ENCODE measurements at regions not wholly inside any gene's neighbourhood (a gene's known extent, or its start where the extent isn't known, plus 50 kb on each side); places are given as distances from the start of the nearest gene placed in this dataset.
A peak's percentile ranks its signal among the peaks of the same experiment; 100 is the strongest.

GRCh38 chr10:128568990-128569945 is 443.0 kb upstream of the MKI67 start:
- peak overlapping the region; percentile 95 for H3K27ac Mint-ChIP-seq (ENCODE audit: unreplicated experiment)
- no peak for TF ChIP-seq CTCF (IDR thresholded peaks at IDR 0.05; ENCODE audit: partially characterized antibody, unreplicated experiment)
- peaks cover 16% of the 10 kb centered on the region for H3K9me3 Mint-ChIP-seq (ENCODE audit: unreplicated experiment)
- H3K36me3 Mint-ChIP-seq (ENCODE audit: unreplicated experiment), result no peaks in the 10 kb centered on the region
- DNase-seq, result peak; percentile 76
- H3K4me3 Mint-ChIP-seq (ENCODE audit: unreplicated experiment), result peak overlapping the region; percentile 77
- H3K27me3 Mint-ChIP-seq (ENCODE audit: unreplicated experiment), result peaks cover 9% of the 10 kb centered on the region
- H3K4me1 Mint-ChIP-seq (ENCODE audit: low read depth, unreplicated experiment), result peaks cover 57% of the 10 kb centered on the region

- Mint-ChIP-seq H3K4me3 (ENCODE audit: unreplicated experiment) (no peak overlapping the region), H3K36me3 (ENCODE audit: unreplicated experiment) (no peaks in the 10 kb centered on the region), H3K27me3 (ENCODE audit: unreplicated experiment) (peaks cover 9% of the 10 kb centered on the region), H3K4me1 (ENCODE audit: low read depth, unreplicated experiment) (peaks cover 66% of the 10 kb centered on the region), H3K9me3 (ENCODE audit: unreplicated experiment) (peaks cover 16% of the 10 kb centered on the region), H3K27ac (ENCODE audit: unreplicated experiment) (no peak overlapping the region)
- DNase-seq, result no peak
- TF ChIP-seq CTCF (IDR thresholded peaks at IDR 0.05; ENCODE audit: partially characterized antibody, unreplicated experiment), result no peak
Observed at GRCh38 chr10:128570319-128570995, 444.2 kb upstream of the MKI67 start.

- Mint-ChIP-seq H3K4me1 (ENCODE audit: low read depth, unreplicated experiment) (peaks cover 69% of the 10 kb centered on the region), H3K9me3 (ENCODE audit: unreplicated experiment) (peaks cover 18% of the 10 kb centered on the region), H3K27ac (ENCODE audit: unreplicated experiment) (no peak overlapping the region), H3K36me3 (ENCODE audit: unreplicated experiment) (no peaks in the 10 kb centered on the region), H3K27me3 (ENCODE audit: unreplicated experiment) (peaks cover 9% of the 10 kb centered on the region), H3K4me3 (ENCODE audit: unreplicated experiment) (no peak overlapping the region)
- no peak for DNase-seq
- TF ChIP-seq CTCF (IDR thresholded peaks at IDR 0.05; ENCODE audit: partially characterized antibody, unreplicated experiment), result no peak
Observed at GRCh38 chr10:128571071-128571470, 444.8 kb upstream of the MKI67 start.

- peak overlapping the region; percentile 82 for H3K27ac Mint-ChIP-seq (ENCODE audit: unreplicated experiment)
Observed at GRCh38 chr10:128571745-128572144, 445.5 kb upstream of the MKI67 start.

More at GRCh38 chr10:128571745-128572144, 445.5 kb upstream of the MKI67 start:
- Mint-ChIP-seq H3K9me3 (ENCODE audit: unreplicated experiment) (peaks cover 18% of the 10 kb centered on the region), H3K4me1 (ENCODE audit: low read depth, unreplicated experiment) (peaks cover 65% of the 10 kb centered on the region), H3K4me3 (ENCODE audit: unreplicated experiment) (peak overlapping the region; percentile 15), H3K27me3 (ENCODE audit: unreplicated experiment) (peaks cover 11% of the 10 kb centered on the region), H3K36me3 (ENCODE audit: unreplicated experiment) (no peaks in the 10 kb centered on the region)
- DNase-seq, result no peak
- TF ChIP-seq CTCF (IDR thresholded peaks at IDR 0.05; ENCODE audit: partially characterized antibody, unreplicated experiment), result no peak
